ENCODE measurements at regions not wholly inside any gene's neighbourhood (a gene's known extent, or its start where the extent isn't known, plus 50 kb on each side); places are given as distances from the start of the nearest gene placed in this dataset.
"Not testable (repeated sequence)": the region's sequence is repeated elsewhere in the genome, so short reads cannot be mapped to it uniquely, and the experiment has no call there.

- DNase-seq: no peak
Observed at GRCh38 chr2:145792745-145793144, 1272.8 kb upstream of the ZEB2 start.

- no peak for DNase-seq
Observed at GRCh38 chr2:145789636-145790035, 1269.7 kb upstream of the ZEB2 start.

- DNase-seq: not testable (repeated sequence)
Observed at GRCh38 chr2:145787597-145788361, 1267.9 kb upstream of the ZEB2 start.

- DNase-seq: not testable (repeated sequence)
Observed at GRCh38 chr2:145782607-145783006, 1262.7 kb upstream of the ZEB2 start.

- peak; percentile 1 for DNase-seq
Observed at GRCh38 chr2:145777914-145778313, 1258.0 kb upstream of the ZEB2 start.

GRCh38 chr2:145777297-145777696 lies 1257.4 kb upstream of the ZEB2 start:
- DNase-seq: no peak

- no peak for DNase-seq
Observed at GRCh38 chr2:145775591-145775990, 1255.7 kb upstream of the ZEB2 start.

- no peak for DNase-seq
Observed at GRCh38 chr2:145771525-145771924, 1251.6 kb upstream of the ZEB2 start.

GRCh38 chr2:145769011-145769716 lies 1249.2 kb upstream of the ZEB2 start:
- no peak for DNase-seq

- DNase-seq: no peak
Observed at GRCh38 chr2:145765874-145766273, 1246.0 kb upstream of the ZEB2 start.

GRCh38 chr2:145764631-145765030 lies 1244.7 kb upstream of the ZEB2 start:
- DNase-seq: no peak

- no peak for DNase-seq
Observed at GRCh38 chr2:145760781-145761649, 1241.1 kb upstream of the ZEB2 start.

- no peak for DNase-seq
Observed at GRCh38 chr2:145759228-145759915, 1239.5 kb upstream of the ZEB2 start.

GRCh38 chr2:145757503-145758246 lies 1237.8 kb upstream of the ZEB2 start:
- DNase-seq: no peak

- DNase-seq: no peak
Observed at GRCh38 chr2:145755019-145755837, 1235.3 kb upstream of the ZEB2 start.

GRCh38 chr2:145753966-145754365 lies 1234.0 kb upstream of the ZEB2 start:
- DNase-seq: no peak

- DNase-seq: no peak
Observed at GRCh38 chr2:145753041-145753608, 1233.2 kb upstream of the ZEB2 start.

- DNase-seq: peak; percentile 44
Observed at GRCh38 chr2:145752091-145752806, 1232.3 kb upstream of the ZEB2 start.

GRCh38 chr2:145751629-145752028 lies 1231.7 kb upstream of the ZEB2 start:
- peak; percentile 67 for DNase-seq

GRCh38 chr2:145751155-145751554 lies 1231.2 kb upstream of the ZEB2 start:
- DNase-seq: no peak
